Skeletal muscle satellite cell (primary cell): ENCODE measurements at regions not wholly inside any gene's neighbourhood (a gene's known extent, or its start where the extent isn't known, plus 50 kb on each side); places are given as distances from the start of the nearest gene placed in this dataset.

Experiments used
- H3K27me3 ChIP-seq: 2 replicates; pipeline ENCODE4 v1.7.0; 2013; ENCODE audit warnings: low read length; ENCODE audit not compliant: control insufficient read depth, insufficient read depth
- H3K36me3 ChIP-seq: 2 replicates; pipeline ENCODE4 v1.7.0; 2013; ENCODE audit warnings: mild to moderate bottlenecking, control low read depth, low read length; ENCODE audit not compliant: insufficient read depth
- H3K4me1 ChIP-seq: 2 replicates; pipeline ENCODE4 v1.7.0; 2013; ENCODE audit warnings: low read length; ENCODE audit not compliant: control insufficient read depth, insufficient read depth
- H3K4me2 ChIP-seq: 2 replicates; pipeline ENCODE4 v1.7.0; 2013; ENCODE audit warnings: mild to moderate bottlenecking, low read length
- H3K4me3 ChIP-seq: 2 replicates; pipeline ENCODE4 v1.7.0; 2013; ENCODE audit warnings: low read length
- H3K9ac ChIP-seq: 2 replicates; pipeline ENCODE4 v1.7.0; 2013; ENCODE audit warnings: mild to moderate bottlenecking, low read depth, low read length, moderate library complexity
- H3K9me3 ChIP-seq: replicated peaks from 2 replicates; pipeline ENCODE4 v1.7.0; 2013; ENCODE audit warnings: mild to moderate bottlenecking, control low read depth, low read length

DNA sequence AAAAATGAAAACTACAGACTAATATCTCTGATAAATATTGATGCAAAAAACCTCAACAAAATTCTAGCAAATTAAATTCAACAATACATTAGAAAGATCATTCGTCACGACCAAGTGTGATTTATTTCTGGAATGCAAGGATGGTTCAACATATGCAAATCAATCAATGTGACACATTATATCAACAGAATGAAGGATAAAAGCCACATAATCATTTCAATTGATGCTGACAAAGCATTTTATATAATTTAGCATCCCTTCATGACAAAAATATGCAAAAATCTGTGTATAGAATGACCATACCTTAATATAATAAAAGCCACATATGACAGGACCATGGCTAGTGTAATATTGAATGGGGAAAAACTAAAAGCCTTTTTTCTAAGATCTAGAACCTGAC, 457.2 kb upstream of the SPANXN1 start:
- Histone ChIP-seq H3K4me1 (no peaks in the 10 kb centered on the region), H3K9me3 (no peaks in the 10 kb centered on the region), H3K36me3 (no peaks in the 10 kb centered on the region), H3K9ac (no peak overlapping the region), H3K4me3 (no peak overlapping the region), H3K27me3 (no peaks in the 10 kb centered on the region), H3K4me2 (no peak overlapping the region)

DNA sequence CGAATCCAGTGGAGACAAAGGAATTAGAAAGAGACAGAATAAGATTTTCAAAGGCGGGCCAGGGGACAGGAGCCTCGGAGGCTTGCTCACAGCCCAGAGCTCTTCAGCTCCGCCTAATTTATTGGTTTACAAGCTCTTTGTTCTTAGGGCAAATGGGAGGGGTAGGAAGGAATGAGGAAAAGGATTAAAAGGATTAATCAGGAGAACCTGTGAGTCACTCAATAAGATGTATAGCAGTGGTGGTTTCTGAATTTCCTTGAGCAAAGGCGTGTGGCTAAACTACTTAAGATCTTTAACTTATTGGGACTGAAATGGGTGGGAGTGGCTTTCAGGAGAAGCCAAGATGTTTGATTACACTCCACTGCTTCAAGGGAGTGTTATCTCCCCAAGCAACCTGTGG, 456.0 kb upstream of the SPANXN1 start:
- H3K9me3 ChIP-seq = no peaks in the 10 kb centered on the region
- H3K4me1 ChIP-seq = no peaks in the 10 kb centered on the region
- H3K4me3 ChIP-seq = no peak overlapping the region
- no peaks in the 10 kb centered on the region for H3K27me3 ChIP-seq
- no peaks in the 10 kb centered on the region for H3K36me3 ChIP-seq
- H3K4me2 ChIP-seq = no peak overlapping the region
- H3K9ac ChIP-seq = no peak overlapping the region

DNA sequence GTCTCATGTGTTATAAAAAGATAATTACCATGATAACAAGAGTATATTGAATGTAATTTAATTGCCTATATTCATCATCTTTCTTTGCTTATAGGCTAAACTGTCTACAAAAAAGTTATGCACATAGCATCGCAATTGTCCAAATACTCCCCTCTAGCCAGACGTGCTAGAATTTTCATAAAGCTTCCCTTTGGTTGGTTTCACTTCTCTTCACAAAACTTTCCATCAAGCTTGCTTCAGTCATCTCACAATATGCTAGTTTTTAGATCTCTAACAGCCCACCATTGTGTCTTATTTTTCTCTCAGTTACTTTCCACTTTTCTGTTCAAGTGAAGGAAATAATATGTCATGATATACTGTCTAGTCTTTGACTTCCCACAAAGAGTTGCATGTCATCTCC, 448.3 kb upstream of the SPANXN1 start:
- Histone ChIP-seq H3K9ac (no peak overlapping the region), H3K4me3 (no peak overlapping the region), H3K36me3 (no peaks in the 10 kb centered on the region), H3K4me2 (no peak overlapping the region), H3K9me3 (peaks cover 3% of the 10 kb centered on the region), H3K27me3 (no peaks in the 10 kb centered on the region), H3K4me1 (no peaks in the 10 kb centered on the region)

DNA sequence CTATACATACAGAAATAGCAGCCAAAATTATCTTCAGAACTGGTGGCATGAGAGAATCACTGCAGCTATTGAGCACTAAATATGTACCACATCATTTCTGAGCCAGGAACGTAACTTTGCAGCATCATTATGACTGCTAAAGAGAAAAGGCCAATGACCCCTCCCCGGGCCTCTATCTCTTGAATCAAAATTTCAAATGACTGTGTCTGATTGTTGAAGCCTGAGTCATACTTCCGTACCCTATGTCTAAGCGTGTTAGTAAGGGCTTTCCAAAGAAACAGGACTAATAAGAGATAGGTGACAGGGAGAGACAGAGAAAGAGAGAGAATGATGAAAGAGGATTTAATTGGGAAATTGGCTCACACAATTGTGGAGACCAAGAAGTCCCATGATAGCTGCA, 445.5 kb upstream of the SPANXN1 start:
- no peaks in the 10 kb centered on the region for H3K27me3 ChIP-seq
- H3K4me2 ChIP-seq = no peak overlapping the region
- H3K9me3 ChIP-seq = peaks cover 3% of the 10 kb centered on the region
- H3K4me1 ChIP-seq = no peaks in the 10 kb centered on the region
- no peaks in the 10 kb centered on the region for H3K36me3 ChIP-seq
- no peak overlapping the region for H3K4me3 ChIP-seq
- no peak overlapping the region for H3K9ac ChIP-seq

DNA sequence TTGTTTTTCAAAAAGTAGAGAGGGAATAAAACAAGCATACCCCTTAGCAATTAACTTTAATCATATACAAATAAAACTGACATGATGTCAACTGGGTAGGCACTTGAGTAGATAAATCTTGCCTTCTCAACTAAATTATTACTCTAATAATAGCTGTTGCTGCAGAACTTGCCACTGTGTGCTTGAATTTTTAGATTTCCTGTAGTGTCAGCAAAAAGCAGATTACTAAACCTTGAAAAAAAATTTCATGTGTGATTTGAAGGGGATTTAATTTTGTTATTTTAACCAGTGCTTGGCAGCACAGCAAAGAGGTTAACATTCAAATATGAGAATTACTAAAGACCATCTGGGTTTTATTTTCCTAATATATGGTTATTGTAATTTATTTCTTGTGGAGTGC, 438.3 kb upstream of the SPANXN1 start:
- H3K36me3 ChIP-seq = no peaks in the 10 kb centered on the region
- H3K27me3 ChIP-seq = no peaks in the 10 kb centered on the region
- H3K4me2 ChIP-seq = no peak overlapping the region
- no peak overlapping the region for H3K4me3 ChIP-seq
- no peak overlapping the region for H3K9ac ChIP-seq
- H3K4me1 ChIP-seq = no peaks in the 10 kb centered on the region
- peaks cover 3% of the 10 kb centered on the region for H3K9me3 ChIP-seq

DNA sequence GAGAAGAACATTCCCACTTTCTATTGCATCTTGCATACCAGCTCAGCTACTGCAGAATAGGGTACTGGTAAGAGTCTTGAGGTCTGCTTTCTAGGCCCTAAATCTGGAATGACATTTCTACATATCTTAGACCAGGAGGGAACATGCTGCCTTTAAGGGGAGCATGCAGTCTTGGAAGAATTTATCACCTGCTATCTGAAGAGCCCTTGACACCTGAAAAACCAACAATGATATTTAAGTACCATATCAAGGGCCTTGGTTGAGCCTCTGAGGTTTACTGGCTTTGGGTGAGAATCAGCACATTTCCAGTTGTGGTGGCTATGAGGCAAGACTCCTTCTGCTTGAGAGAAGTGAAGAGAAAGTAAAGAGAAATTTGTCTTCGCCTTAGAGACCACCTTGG, 436.8 kb upstream of the SPANXN1 start:
- no peak overlapping the region for H3K4me2 ChIP-seq
- H3K27me3 ChIP-seq = no peaks in the 10 kb centered on the region
- no peaks in the 10 kb centered on the region for H3K4me1 ChIP-seq
- no peaks in the 10 kb centered on the region for H3K36me3 ChIP-seq
- H3K9ac ChIP-seq = no peak overlapping the region
- peaks cover 3% of the 10 kb centered on the region for H3K9me3 ChIP-seq
- no peak overlapping the region for H3K4me3 ChIP-seq

DNA sequence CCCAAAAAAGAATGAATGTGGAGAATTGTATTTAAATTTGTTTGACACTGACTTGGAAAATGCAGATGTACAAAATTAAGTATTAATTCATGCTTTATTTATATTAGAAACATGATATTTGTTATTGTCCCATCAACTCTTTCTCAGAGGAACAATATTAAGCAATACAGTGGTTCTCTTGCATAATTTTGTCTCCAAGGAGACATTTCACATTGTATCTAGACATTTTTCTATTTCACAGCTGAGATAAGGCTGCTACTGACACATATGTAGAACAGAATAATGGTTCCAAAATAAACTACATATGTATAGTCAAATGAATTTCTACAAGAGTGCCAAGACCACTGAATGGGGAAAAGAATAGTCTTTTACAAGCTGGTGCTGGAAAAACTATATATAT, 427.9 kb upstream of the SPANXN1 start:
- no peak overlapping the region for H3K4me2 ChIP-seq
- no peaks in the 10 kb centered on the region for H3K9me3 ChIP-seq
- H3K4me1 ChIP-seq = no peaks in the 10 kb centered on the region
- no peaks in the 10 kb centered on the region for H3K36me3 ChIP-seq
- H3K4me3 ChIP-seq = no peak overlapping the region
- H3K9ac ChIP-seq = no peak overlapping the region
- no peaks in the 10 kb centered on the region for H3K27me3 ChIP-seq

DNA sequence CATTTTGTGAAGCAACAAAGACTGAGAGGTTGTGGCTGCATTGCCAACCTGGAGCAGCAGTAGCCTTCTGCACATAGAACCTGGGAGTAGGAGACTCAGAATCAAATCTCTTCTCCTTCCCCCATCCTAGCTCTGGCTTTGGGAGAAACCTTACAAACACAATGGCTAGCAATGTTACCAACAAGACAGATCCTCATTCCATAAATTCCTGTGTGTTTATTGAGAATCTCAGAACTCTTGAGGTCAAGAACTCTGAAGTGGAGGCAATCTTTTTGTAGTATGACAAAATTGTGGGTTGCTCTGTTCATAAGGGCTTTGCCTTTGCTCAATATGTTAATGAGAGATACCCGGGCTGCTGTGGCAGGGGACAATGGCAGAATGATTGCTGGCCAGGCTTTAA, 406.7 kb upstream of the SPANXN1 start:
- H3K4me1 ChIP-seq = no peaks in the 10 kb centered on the region
- H3K4me2 ChIP-seq = no peak overlapping the region
- H3K4me3 ChIP-seq = no peak overlapping the region

DNA sequence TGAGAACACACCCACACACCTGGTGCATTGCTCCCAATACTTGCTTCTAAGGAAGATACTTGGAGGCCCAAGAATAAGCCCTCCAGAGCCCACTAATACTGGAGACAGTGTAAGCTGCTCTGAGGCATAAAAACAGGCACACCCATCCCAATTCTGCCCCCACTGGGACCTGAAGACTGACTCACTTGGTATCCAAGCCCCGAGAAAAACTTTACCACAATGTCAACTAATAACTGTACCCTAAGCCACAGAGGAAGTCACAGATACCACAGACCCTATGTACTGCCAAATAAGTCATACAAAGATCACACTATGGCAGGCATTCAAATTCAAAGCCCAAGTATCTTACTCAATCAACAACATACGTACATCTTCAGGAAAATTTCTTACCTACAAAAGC, 398.2 kb upstream of the SPANXN1 start:
- Histone ChIP-seq H3K4me3 (no peak overlapping the region), H3K4me2 (no peak overlapping the region), H3K9me3 (no peaks in the 10 kb centered on the region), H3K36me3 (no peaks in the 10 kb centered on the region), H3K9ac (no peak overlapping the region), H3K4me1 (no peaks in the 10 kb centered on the region), H3K27me3 (no peaks in the 10 kb centered on the region)

More for the DNA sequence above, 406.7 kb upstream of the SPANXN1 start:
- Histone ChIP-seq H3K9me3 (peaks cover 3% of the 10 kb centered on the region), H3K27me3 (no peaks in the 10 kb centered on the region), H3K9ac (no peak overlapping the region), H3K36me3 (no peaks in the 10 kb centered on the region)

DNA sequence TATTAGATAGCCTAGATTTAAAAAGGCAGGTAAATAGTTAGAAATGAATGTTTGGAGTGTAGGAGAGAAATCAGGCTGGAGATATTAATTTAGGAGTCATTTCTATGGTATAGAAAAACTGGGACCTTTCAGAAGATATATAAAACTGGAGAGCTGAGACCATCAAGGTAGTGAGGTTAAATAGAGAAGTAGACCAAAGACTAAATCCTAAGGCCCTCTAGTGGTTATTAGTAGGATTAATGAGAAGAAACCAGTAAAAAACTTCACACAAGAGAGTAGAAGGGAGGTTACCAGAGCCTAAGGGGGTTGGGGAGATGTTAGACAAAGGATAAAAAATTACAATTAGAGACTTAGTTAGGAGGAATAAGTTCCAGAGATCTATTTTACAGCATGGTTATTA, 351.0 kb upstream of the SPANXN1 start:
- Histone ChIP-seq H3K9ac (no peak overlapping the region), H3K4me2 (no peak overlapping the region), H3K9me3 (peaks cover 2% of the 10 kb centered on the region), H3K4me1 (no peaks in the 10 kb centered on the region), H3K4me3 (no peak overlapping the region), H3K36me3 (no peaks in the 10 kb centered on the region), H3K27me3 (no peaks in the 10 kb centered on the region)

DNA sequence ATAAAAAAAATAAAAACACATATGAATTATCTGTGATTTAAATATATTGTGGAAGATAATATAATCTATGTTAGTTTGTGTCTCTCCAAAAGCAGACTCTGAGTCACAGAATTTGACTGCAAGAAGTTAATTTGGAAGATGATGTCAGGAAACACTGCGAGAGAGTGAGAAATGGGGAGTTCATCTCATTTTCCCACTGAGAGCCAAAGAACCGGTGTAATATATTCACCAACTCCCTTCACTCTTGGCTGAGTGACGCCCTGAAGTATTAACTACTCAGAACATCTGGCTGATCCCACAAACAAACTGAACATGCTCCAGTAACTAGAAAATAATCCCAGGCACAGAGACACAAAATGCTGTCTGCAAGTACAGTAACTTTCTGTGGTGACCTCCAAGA, 345.8 kb upstream of the SPANXN1 start:
- Histone ChIP-seq H3K4me1 (no peaks in the 10 kb centered on the region), H3K27me3 (no peaks in the 10 kb centered on the region), H3K9me3 (no peaks in the 10 kb centered on the region), H3K9ac (no peak overlapping the region), H3K4me2 (no peak overlapping the region), H3K36me3 (no peaks in the 10 kb centered on the region), H3K4me3 (no peak overlapping the region)

DNA sequence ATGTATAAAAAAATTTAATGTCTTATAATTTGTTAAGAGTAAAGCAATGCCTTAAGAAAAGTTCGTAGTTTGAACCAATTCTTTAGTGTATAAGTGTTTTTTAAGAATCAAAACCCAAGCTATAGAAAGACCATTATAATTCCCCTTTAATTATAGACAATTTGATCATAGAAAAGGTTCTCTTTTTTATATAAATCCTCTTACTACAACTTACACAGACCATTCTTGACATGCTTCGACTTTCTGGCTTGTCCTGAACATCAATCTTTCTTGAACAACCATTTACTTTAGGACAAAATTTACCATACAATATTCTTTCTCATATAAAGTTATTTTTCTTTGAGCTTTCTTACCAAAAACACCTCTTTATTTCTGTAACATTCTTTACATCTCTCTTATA, 330.5 kb upstream of the SPANXN1 start:
- Histone ChIP-seq H3K9ac (no peak overlapping the region), H3K4me1 (no peaks in the 10 kb centered on the region), H3K9me3 (no peaks in the 10 kb centered on the region), H3K36me3 (no peaks in the 10 kb centered on the region), H3K4me2 (no peak overlapping the region), H3K27me3 (no peaks in the 10 kb centered on the region), H3K4me3 (no peak overlapping the region)
